ENCODE measurements at regions not wholly inside any gene's neighbourhood (a gene's known extent, or its start where the extent isn't known, plus 50 kb on each side); places are given as distances from the start of the nearest gene placed in this dataset.

GRCh38 chr1:42033629-42034028 lies 114.9 kb upstream of the HIVEP3 start:
- DNase-seq = no peak

GRCh38 chr1:42017730-42018129 lies 99.0 kb upstream of the HIVEP3 start:
- no peak for DNase-seq

GRCh38 chr1:42017259-42017658 lies 98.5 kb upstream of the HIVEP3 start:
- no peak for DNase-seq

- DNase-seq = no peak
These were observed 96.1 kb upstream of the HIVEP3 start for GRCh38 chr1:42014823-42015222.

- DNase-seq = no peak
These were observed 95.3 kb upstream of the HIVEP3 start for GRCh38 chr1:42013881-42014470.

- DNase-seq = no peak
These were observed 94.1 kb upstream of the HIVEP3 start for GRCh38 chr1:42012852-42013251.

- no peak for DNase-seq
These were observed 91.7 kb upstream of the HIVEP3 start for GRCh38 chr1:42010381-42010780.

- no peak for DNase-seq
These were observed 89.5 kb upstream of the HIVEP3 start for GRCh38 chr1:42008264-42008663.

- DNase-seq = no peak
These were observed 88.1 kb upstream of the HIVEP3 start for GRCh38 chr1:42006836-42007235.

- no peak for DNase-seq
These were observed 87.4 kb upstream of the HIVEP3 start for GRCh38 chr1:42006093-42006492.

- DNase-seq = no peak
These were observed 86.8 kb upstream of the HIVEP3 start for GRCh38 chr1:42005530-42005929.

GRCh38 chr1:42004860-42005259 lies 86.1 kb upstream of the HIVEP3 start:
- DNase-seq = no peak

GRCh38 chr1:42004322-42004721 lies 85.6 kb upstream of the HIVEP3 start:
- no peak for DNase-seq

GRCh38 chr1:42003433-42003832 lies 84.7 kb upstream of the HIVEP3 start:
- peak; percentile 5 for DNase-seq

GRCh38 chr1:42002220-42002619 lies 83.5 kb upstream of the HIVEP3 start:
- no peak for DNase-seq

GRCh38 chr1:42000766-42001165 lies 82.0 kb upstream of the HIVEP3 start:
- no peak for DNase-seq

GRCh38 chr1:41999884-42000283 lies 81.2 kb upstream of the HIVEP3 start:
- DNase-seq = no peak

- DNase-seq = no peak
These were observed 79.5 kb upstream of the HIVEP3 start for GRCh38 chr1:41998250-41998649.

- no peak for DNase-seq
These were observed 78.4 kb upstream of the HIVEP3 start for GRCh38 chr1:41997153-41997552.

GRCh38 chr1:41995441-41996130 lies 76.9 kb upstream of the HIVEP3 start:
- no peak for DNase-seq

- no peak for DNase-seq
These were observed 75.6 kb upstream of the HIVEP3 start for GRCh38 chr1:41994195-41994894.

- no peak for DNase-seq
These were observed 64.7 kb upstream of the HIVEP3 start for GRCh38 chr1:41983451-41983850.

- DNase-seq = no peak
These were observed 63.1 kb upstream of the HIVEP3 start for GRCh38 chr1:41981796-41982195.
